PC-9 (cell line): ENCODE measurements at regions not wholly inside any gene's neighbourhood (a gene's known extent, or its start where the extent isn't known, plus 50 kb on each side); places are given as distances from the start of the nearest gene placed in this dataset.

Source experiments
- BruUV-seq: library from RNA; stranded (reverse); fragments of 400-500 nt; replicated peaks from 2 replicates; lab custom pipeline; 2021; lab: Mats Ljungman, UMichigan
- CTCF ChIA-PET: fragments of 300-600 bp; sonication (Branson Sonifier 250); formaldehyde crosslinking; loops from one replicate; lab custom pipeline; 2022; ENCODE audit warnings: antibody characterized with exemption; lab: Charles Lee
- POLR2A ChIA-PET: fragments of 300-600 bp; sonication (Branson Sonifier 250); formaldehyde crosslinking; loops from one replicate; lab custom pipeline; 2022; ENCODE audit warnings: antibody characterized with exemption; ENCODE audit not compliant: unreplicated experiment; lab: Charles Lee
- DNase-seq, 2 experiments: peaks; one replicate each; pipeline versions ENCODE4 v3.0.0 to v3.0.0-alpha.2; 2015 to 2022; ENCODE audit warnings: mixed read lengths in 1 of 2
- H2AFZ ChIP-seq: fragments of 200-600 bp; sonication (generic); 2 replicates; pipeline ENCODE4 v1.8.1; 2017; ENCODE audit warnings: antibody characterized with exemption
- H3F3A ChIP-seq: fragments of 200-600 bp; sonication (generic); 2 replicates; pipeline ENCODE4 v1.8.1; 2017; ENCODE audit warnings: antibody characterized with exemption, mild to moderate bottlenecking, low read depth; ENCODE audit not compliant: insufficient read depth
- H3K27ac ChIP-seq: fragments of 200-600 bp; sonication (generic); 2 replicates; pipeline ENCODE4 v1.6.1; 2016; ENCODE audit warnings: mixed run types
- H3K27me3 ChIP-seq: fragments of 200-600 bp; sonication (generic); 2 replicates; pipeline ENCODE4 v1.6.1; 2016; ENCODE audit warnings: low read depth, mixed run types; ENCODE audit not compliant: insufficient read depth
- H3K36me3 ChIP-seq: fragments of 200-600 bp; sonication (generic); 2 replicates; pipeline ENCODE4 v1.6.1; 2016; ENCODE audit warnings: low read depth, mixed run types
- H3K4me1 ChIP-seq: fragments of 200-600 bp; sonication (generic); replicated peaks from 2 replicates; pipeline ENCODE4 v1.6.1; 2016; ENCODE audit warnings: mixed run types; ENCODE audit not compliant: insufficient read depth
- H3K4me2 ChIP-seq: fragments of 200-600 bp; sonication (generic); 2 replicates; pipeline ENCODE4 v1.6.1; 2017; ENCODE audit warnings: mixed run types
- H3K4me3 ChIP-seq: fragments of 200-600 bp; sonication (generic); 2 replicates; pipeline ENCODE4 v1.6.1; 2016; ENCODE audit warnings: mixed run types
- H3K79me2 ChIP-seq: fragments of 200-600 bp; sonication (generic); 2 replicates; pipeline ENCODE4 v1.6.1; 2017; ENCODE audit warnings: low read depth, mixed run types
- H3K9me2 ChIP-seq: fragments of 200-600 bp; sonication (generic); 2 replicates; pipeline ENCODE4 v1.8.1; 2017; ENCODE audit warnings: mild to moderate bottlenecking; ENCODE audit not compliant: insufficient read depth
- H3K9me3 ChIP-seq: fragments of 200-600 bp; sonication (generic); 2 replicates; pipeline ENCODE4 v1.8.1; 2016; ENCODE audit warnings: low read depth; ENCODE audit not compliant: insufficient read depth
- H4K20me1 ChIP-seq: fragments of 200-600 bp; sonication (generic); 2 replicates; pipeline ENCODE4 v1.8.1; 2017; ENCODE audit not compliant: insufficient read depth
- CTCF ChIP-seq: fragments of 200-600 bp; sonication (generic); conservative IDR thresholded peaks from 2 replicates; pipeline ENCODE4 v1.6.1; 2017; ENCODE audit warnings: mixed run types, antibody characterized with exemption, mild to moderate bottlenecking, moderate library complexity
- EZH2 ChIP-seq: fragments of 200-600 bp; sonication (generic); IDR thresholded peaks from 2 replicates; pipeline ENCODE4 v1.8.0; 2017; ENCODE audit warnings: antibody characterized with exemption, low read depth
- intact Hi-C: fragments of 100-400 bp; cut with micrococcal nuclease; formaldehyde crosslinking; loops from one replicate; pipeline ENCODE4 v1.10.0; 2022; ENCODE audit not compliant: unreplicated experiment

GRCh38 chr16:48810436-48810802 lies 200.4 kb upstream of the N4BP1 start:
- intact Hi-C loops: no loop called here
- no TSS peak for BruUV-seq
- no peak for TF ChIP-seq CTCF
- no peaks in the 10 kb centered on the region for H3K4me1 ChIP-seq
- no peak overlapping the region for H3K27ac ChIP-seq
- no peaks in the 10 kb centered on the region for H3F3A ChIP-seq
- H2AFZ ChIP-seq: no peak overlapping the region
- DNase-seq: no peak
- ChIA-PET CTCF (no interaction called here), POLR2A (no interaction called here)
- H3K36me3 ChIP-seq: no peaks in the 10 kb centered on the region
- H3K27me3 ChIP-seq: peaks cover 37% of the 10 kb centered on the region
- H3K4me2 ChIP-seq: no peak overlapping the region
- H4K20me1 ChIP-seq: no peaks in the 10 kb centered on the region
- H3K9me2 ChIP-seq: no peaks in the 10 kb centered on the region
- no peak overlapping the region for H3K4me3 ChIP-seq
- H3K79me2 ChIP-seq: no peaks in the 10 kb centered on the region
- no peaks in the 10 kb centered on the region for H3K9me3 ChIP-seq

DNA sequence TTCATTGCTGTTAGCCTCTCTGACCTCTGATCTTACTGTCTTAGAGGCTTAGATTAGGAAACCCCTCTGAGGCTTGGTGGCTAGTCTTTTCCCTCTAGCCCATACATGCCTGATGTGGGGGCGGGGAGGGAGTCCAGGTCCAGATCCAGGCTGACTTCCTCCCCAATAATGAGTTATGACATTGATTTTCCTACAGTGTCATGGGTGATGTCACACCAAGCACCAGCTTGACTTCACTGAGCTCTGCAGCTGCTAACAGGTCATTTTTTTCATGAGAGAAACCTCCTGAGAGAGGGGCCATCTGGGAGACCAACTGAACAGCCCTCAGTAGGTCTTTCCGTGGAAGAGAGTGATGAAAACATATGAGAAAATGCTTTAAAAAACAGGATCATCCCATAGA lies 180.2 kb upstream of the N4BP1 start:
- no peaks in the 10 kb centered on the region; the same call in 1 of the 2 replicates for H3K9me3 ChIP-seq
- no peak overlapping the region for H3K4me2 ChIP-seq
- TF ChIP-seq CTCF (no peak), EZH2 (no peak)
- no TSS peak for BruUV-seq
- no peaks in the 10 kb centered on the region for H4K20me1 ChIP-seq
- intact Hi-C loops: no loop called here
- H3F3A ChIP-seq: no peaks in the 10 kb centered on the region
- H3K27ac ChIP-seq: no peak overlapping the region
- H3K4me3 ChIP-seq: no peak overlapping the region
- DNase-seq: no peak
- no peak overlapping the region for H2AFZ ChIP-seq
- no peaks in the 10 kb centered on the region for H3K79me2 ChIP-seq
- POLR2A ChIA-PET: no interaction called here
- no peaks in the 10 kb centered on the region for H3K36me3 ChIP-seq
- H3K4me1 ChIP-seq: no peaks in the 10 kb centered on the region
- CTCF ChIA-PET: no interaction called here
- H3K9me2 ChIP-seq: no peaks in the 10 kb centered on the region
- no peaks in the 10 kb centered on the region for H3K27me3 ChIP-seq

DNA sequence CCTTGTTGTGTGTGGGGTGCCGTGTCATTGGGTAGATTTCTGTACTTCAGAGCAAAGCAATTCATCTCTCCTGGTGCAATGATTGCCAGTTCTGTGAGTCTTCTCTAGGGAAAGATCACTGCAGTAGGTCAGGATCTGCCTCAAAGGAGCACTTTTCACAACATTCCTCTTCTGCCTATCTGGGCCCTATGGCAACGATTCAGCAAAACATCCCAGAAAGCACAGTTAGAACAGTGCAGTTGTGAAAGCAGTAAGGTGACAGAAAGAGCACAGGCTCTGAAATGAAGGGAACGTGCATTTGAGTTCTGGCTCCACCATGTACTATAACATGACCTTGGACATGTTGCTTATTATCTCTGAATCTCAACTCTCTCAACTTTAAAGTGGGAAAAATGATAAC lies 178.5 kb upstream of the N4BP1 start:
- Histone ChIP-seq H3K4me1 (no peaks in the 10 kb centered on the region), H3K4me3 (no peak overlapping the region), H3K9me2 (no peaks in the 10 kb centered on the region), H3K27ac (no peak overlapping the region), H3K79me2 (no peaks in the 10 kb centered on the region), H2AFZ (no peak overlapping the region), H4K20me1 (no peaks in the 10 kb centered on the region), H3K4me2 (no peak overlapping the region), H3K27me3 (no peaks in the 10 kb centered on the region), H3K36me3 (no peaks in the 10 kb centered on the region), H3F3A (no peaks in the 10 kb centered on the region), H3K9me3 (no peaks in the 10 kb centered on the region; the same call in 1 of the 2 replicates)
- no peak for DNase-seq
- POLR2A ChIA-PET: no interaction called here
- TF ChIP-seq EZH2 (no peak), CTCF (no peak)
- CTCF ChIA-PET: no interaction called here
- BruUV-seq: no TSS peak
- intact Hi-C loops: no loop called here
